GM21381 (cell line): ENCODE measurements at regions not wholly inside any gene's neighbourhood (a gene's known extent, or its start where the extent isn't known, plus 50 kb on each side); places are given as distances from the start of the nearest gene placed in this dataset.
A peak's percentile ranks its signal among the peaks of the same experiment; 100 is the strongest.
"Not testable (repeated sequence)": the region's sequence is repeated elsewhere in the genome, so short reads cannot be mapped to it uniquely, and the experiment has no call there.

Experiments
- ATAC-seq: cut with Tn5 transposase; IDR thresholded peaks from one replicate; pipeline ENCODE4 v1.9.1; 2021; ENCODE audit warnings: mild to moderate bottlenecking, moderate library complexity; ENCODE audit not compliant: unreplicated experiment

- not testable (repeated sequence) for ATAC-seq
Measured at GRCh38 chr2:87258887-87259286, 237.2 kb upstream of the PLGLB1 start.

- not testable (repeated sequence) for ATAC-seq
Measured at GRCh38 chr2:87262184-87262702, 240.6 kb upstream of the PLGLB1 start.

GRCh38 chr2:87263868-87264518, 242.3 kb upstream of the PLGLB1 start:
- ATAC-seq, result not testable (repeated sequence)

GRCh38 chr2:87275192-87275591, 253.5 kb upstream of the PLGLB1 start:
- not testable (repeated sequence) for ATAC-seq

- not testable (repeated sequence) for ATAC-seq
Measured at GRCh38 chr2:87275974-87276629, 254.5 kb upstream of the PLGLB1 start.

- ATAC-seq, result not testable (repeated sequence)
Measured at GRCh38 chr2:87276673-87277072, 255.0 kb upstream of the PLGLB1 start.

- ATAC-seq, result not testable (repeated sequence)
Measured at GRCh38 chr2:87277734-87278133, 256.1 kb upstream of the PLGLB1 start.

- ATAC-seq, result not testable (repeated sequence)
Measured at GRCh38 chr2:87280596-87281355, 259.1 kb upstream of the PLGLB1 start.

GRCh38 chr2:87283735-87284470, 262.3 kb upstream of the PLGLB1 start:
- not testable (repeated sequence) for ATAC-seq

- ATAC-seq, result not testable (repeated sequence)
Measured at GRCh38 chr2:87284471-87284772, 262.8 kb upstream of the PLGLB1 start.

- not testable (repeated sequence) for ATAC-seq
Measured at GRCh38 chr2:87285139-87285538, 263.5 kb upstream of the PLGLB1 start.

- ATAC-seq, result peak; percentile 84
Measured at GRCh38 chr2:87290566-87291307, 269.1 kb upstream of the PLGLB1 start.

- not testable (repeated sequence) for ATAC-seq
Measured at GRCh38 chr2:87291400-87292200, 270.0 kb upstream of the PLGLB1 start.

GRCh38 chr2:87293931-87294594, 272.4 kb upstream of the PLGLB1 start:
- not testable (repeated sequence) for ATAC-seq

GRCh38 chr2:87295135-87295534, 273.5 kb upstream of the PLGLB1 start:
- ATAC-seq, result not testable (repeated sequence)

- ATAC-seq, result not testable (repeated sequence)
Measured at GRCh38 chr2:87301349-87301748, 279.7 kb upstream of the PLGLB1 start.

- ATAC-seq, result not testable (repeated sequence)
Measured at GRCh38 chr2:87301871-87302270, 280.2 kb upstream of the PLGLB1 start.

- ATAC-seq, result not testable (repeated sequence)
Measured at GRCh38 chr2:87308621-87309020, 287.0 kb upstream of the PLGLB1 start.

- not testable (repeated sequence) for ATAC-seq
Measured at GRCh38 chr2:87309785-87310184, 288.1 kb upstream of the PLGLB1 start.
